ENCODE measurements at regions not wholly inside any gene's neighbourhood (a gene's known extent, or its start where the extent isn't known, plus 50 kb on each side); places are given as distances from the start of the nearest gene placed in this dataset.

DNA sequence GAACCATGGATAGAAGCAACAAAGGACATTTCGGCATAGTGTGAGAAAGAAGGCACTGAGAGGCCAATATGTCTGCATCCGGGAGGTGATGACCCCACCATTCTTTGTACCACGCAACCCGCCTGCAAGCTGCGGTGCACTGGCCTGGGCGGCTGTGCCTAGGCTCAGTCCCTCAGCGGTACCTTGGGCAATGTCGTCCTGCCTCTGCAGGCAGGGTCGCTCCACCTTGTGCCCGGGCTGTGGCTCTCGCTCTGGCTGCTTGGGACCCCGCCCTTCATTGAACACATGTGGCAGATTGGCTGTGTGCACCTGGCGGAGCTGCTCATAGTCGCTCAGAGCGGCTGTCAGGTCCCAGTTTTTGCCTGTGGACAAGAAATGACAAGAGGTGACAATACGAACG is 243.2 kb downstream of the KLF13 start (continued):
- no peak for TF ChIP-seq TAF1 (IDR thresholded peaks at IDR 0.05; ENCODE audit: borderline replicate concordance, low read depth, low read length)
- TF ChIP-seq SPI1 (IDR thresholded peaks at IDR 0.05; ENCODE audit: borderline replicate concordance, insufficient read depth, low read depth, low read length), result no peak
- TF ChIP-seq MYB (IDR thresholded peaks at IDR 0.05; ENCODE audit: borderline replicate concordance, low read depth, low read length), result no peak
- TF ChIP-seq MXI1 (IDR thresholded peaks at IDR 0.05; ENCODE audit: low read depth, low read length), result no peak
- no peak for TF ChIP-seq BACH1 (IDR thresholded peaks at IDR 0.05; ENCODE audit: borderline replicate concordance)

DNA sequence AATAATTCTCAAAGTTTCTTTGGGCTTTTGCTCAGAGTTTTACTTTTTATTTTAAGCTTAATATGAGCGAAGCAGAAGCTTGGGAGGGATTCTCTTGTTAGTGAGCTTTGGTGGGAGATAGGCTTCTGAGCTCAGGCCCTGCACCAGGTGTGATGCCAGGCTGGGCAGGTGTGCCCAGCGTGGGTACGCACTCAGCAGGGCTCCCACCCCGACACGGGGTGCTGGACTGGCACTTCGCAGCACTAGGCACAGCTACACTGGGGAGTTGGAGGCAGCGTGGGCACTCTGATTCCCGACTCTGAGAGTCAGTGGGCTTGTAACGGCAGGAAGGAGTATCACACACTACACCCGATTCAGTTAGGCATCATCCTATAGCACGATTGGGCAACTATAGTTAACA is 244.0 kb downstream of the KLF13 start:
- in situ Hi-C loops (cut with MboI) (no loop called here), intact Hi-C loops (cut with micrococcal nuclease; ENCODE audit: unreplicated experiment) (no loop called here)
- H3K9ac ChIP-seq (ENCODE audit: control insufficient read depth, insufficient read depth, low read length), result no peak overlapping the region
- no peak overlapping the region for H3K27ac ChIP-seq (ENCODE audit: control insufficient read depth, insufficient read depth)
- CTCF ChIA-PET, result no interaction called here
- no peak for ATAC-seq
- H3K4me3 ChIP-seq, result no peak overlapping the region
- H3K27me3 ChIP-seq (replicated peaks in 1 of 2; ENCODE audit: control insufficient read depth in 2 of 2, insufficient read depth in 2 of 2, low read length in 1 of 2), result no peaks in the 10 kb centered on the region
- H2AFZ ChIP-seq (ENCODE audit: control insufficient read depth, low read depth, low read length), result no peak overlapping the region
- 42% methylated on average over 11 of the region's 11 CpGs for WGBS (ENCODE audit: insufficient coverage, insufficient replicate concordance, low lambda C conversion rate, missing lambda C conversion rate)
- DNase-seq (ENCODE audit: low read depth, low spot score), result no peak
- SMC1A ChIA-PET (ENCODE audit: uncharacterized antibody, unreplicated experiment), result no interaction called here
- RAD21 ChIA-PET (ENCODE audit: unreplicated experiment), result no interaction called here
- H4K20me1 ChIP-seq (ENCODE audit: control insufficient read depth, insufficient read depth), result no peaks in the 10 kb centered on the region
- H3K4me2 ChIP-seq (ENCODE audit: control insufficient read depth, insufficient read depth), result no peak overlapping the region
- H3K9me3 ChIP-seq (replicated peaks; ENCODE audit: control insufficient read depth, insufficient read depth, low read length), result no peaks in the 10 kb centered on the region; the same call in 2 of the 3 replicates
- POLR2A ChIA-PET, result no interaction called here
- FAIRE-seq, result no peak
- H3K36me3 ChIP-seq (ENCODE audit: control insufficient read depth in 2 of 2, insufficient read depth in 2 of 2, low read length in 1 of 2), result no peaks in the 10 kb centered on the region
- H3K79me2 ChIP-seq (ENCODE audit: control insufficient read depth, insufficient read depth, low read length), result no peaks in the 10 kb centered on the region
- no TSS peak for BruUV-seq (replicated peaks)
- H3K4me1 ChIP-seq (ENCODE audit: control insufficient read depth, insufficient read depth, low read length), result no peaks in the 10 kb centered on the region
- TF ChIP-seq, protein P1, sequence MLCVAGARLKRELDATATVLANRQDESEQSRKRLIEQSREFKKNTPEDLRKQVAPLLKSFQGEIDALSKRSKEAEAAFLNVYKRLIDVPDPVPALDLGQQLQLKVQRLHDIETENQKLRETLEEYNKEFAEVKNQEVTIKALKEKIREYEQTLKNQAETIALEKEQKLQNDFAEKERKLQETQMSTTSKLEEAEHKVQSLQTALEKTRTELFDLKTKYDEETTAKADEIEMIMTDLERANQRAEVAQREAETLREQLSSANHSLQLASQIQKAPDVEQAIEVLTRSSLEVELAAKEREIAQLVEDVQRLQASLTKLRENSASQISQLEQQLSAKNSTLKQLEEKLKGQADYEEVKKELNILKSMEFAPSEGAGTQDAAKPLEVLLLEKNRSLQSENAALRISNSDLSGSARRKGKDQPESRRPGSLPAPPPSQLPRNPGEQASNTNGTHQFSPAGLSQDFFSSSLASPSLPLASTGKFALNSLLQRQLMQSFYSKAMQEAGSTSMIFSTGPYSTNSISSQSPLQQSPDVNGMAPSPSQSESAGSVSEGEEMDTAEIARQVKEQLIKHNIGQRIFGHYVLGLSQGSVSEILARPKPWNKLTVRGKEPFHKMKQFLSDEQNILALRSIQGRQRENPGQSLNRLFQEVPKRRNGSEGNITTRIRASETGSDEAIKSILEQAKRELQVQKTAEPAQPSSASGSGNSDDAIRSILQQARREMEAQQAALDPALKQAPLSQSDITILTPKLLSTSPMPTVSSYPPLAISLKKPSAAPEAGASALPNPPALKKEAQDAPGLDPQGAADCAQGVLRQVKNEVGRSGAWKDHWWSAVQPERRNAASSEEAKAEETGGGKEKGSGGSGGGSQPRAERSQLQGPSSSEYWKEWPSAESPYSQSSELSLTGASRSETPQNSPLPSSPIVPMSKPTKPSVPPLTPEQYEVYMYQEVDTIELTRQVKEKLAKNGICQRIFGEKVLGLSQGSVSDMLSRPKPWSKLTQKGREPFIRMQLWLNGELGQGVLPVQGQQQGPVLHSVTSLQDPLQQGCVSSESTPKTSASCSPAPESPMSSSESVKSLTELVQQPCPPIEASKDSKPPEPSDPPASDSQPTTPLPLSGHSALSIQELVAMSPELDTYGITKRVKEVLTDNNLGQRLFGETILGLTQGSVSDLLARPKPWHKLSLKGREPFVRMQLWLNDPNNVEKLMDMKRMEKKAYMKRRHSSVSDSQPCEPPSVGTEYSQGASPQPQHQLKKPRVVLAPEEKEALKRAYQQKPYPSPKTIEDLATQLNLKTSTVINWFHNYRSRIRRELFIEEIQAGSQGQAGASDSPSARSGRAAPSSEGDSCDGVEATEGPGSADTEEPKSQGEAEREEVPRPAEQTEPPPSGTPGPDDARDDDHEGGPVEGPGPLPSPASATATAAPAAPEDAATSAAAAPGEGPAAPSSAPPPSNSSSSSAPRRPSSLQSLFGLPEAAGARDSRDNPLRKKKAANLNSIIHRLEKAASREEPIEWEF (IDR thresholded peaks at IDR 0.05; ENCODE audit: insufficient replicate concordance, low read depth, low read length), result no peak
- TF ChIP-seq SREBF1 (IDR thresholded peaks at IDR 0.05; ENCODE audit: low read length) (no peak), STAT1 (conservative IDR thresholded peaks at IDR 0.05) (no peak), NR2F1 (conservative IDR thresholded peaks at IDR 0.05) (no peak), ASH2L (IDR thresholded peaks at IDR 0.05; ENCODE audit: borderline replicate concordance, low read depth) (no peak), RAD51 (IDR thresholded peaks at IDR 0.05) (no peak), MYB (IDR thresholded peaks at IDR 0.05; ENCODE audit: borderline replicate concordance, low read depth, low read length) (no peak), RB1 (IDR thresholded peaks at IDR 0.05; ENCODE audit: borderline replicate concordance) (no peak), NBN (IDR thresholded peaks at IDR 0.05) (no peak)
- TF ChIP-seq, protein P2, sequence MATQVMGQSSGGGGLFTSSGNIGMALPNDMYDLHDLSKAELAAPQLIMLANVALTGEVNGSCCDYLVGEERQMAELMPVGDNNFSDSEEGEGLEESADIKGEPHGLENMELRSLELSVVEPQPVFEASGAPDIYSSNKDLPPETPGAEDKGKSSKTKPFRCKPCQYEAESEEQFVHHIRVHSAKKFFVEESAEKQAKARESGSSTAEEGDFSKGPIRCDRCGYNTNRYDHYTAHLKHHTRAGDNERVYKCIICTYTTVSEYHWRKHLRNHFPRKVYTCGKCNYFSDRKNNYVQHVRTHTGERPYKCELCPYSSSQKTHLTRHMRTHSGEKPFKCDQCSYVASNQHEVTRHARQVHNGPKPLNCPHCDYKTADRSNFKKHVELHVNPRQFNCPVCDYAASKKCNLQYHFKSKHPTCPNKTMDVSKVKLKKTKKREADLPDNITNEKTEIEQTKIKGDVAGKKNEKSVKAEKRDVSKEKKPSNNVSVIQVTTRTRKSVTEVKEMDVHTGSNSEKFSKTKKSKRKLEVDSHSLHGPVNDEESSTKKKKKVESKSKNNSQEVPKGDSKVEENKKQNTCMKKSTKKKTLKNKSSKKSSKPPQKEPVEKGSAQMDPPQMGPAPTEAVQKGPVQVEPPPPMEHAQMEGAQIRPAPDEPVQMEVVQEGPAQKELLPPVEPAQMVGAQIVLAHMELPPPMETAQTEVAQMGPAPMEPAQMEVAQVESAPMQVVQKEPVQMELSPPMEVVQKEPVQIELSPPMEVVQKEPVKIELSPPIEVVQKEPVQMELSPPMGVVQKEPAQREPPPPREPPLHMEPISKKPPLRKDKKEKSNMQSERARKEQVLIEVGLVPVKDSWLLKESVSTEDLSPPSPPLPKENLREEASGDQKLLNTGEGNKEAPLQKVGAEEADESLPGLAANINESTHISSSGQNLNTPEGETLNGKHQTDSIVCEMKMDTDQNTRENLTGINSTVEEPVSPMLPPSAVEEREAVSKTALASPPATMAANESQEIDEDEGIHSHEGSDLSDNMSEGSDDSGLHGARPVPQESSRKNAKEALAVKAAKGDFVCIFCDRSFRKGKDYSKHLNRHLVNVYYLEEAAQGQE (IDR thresholded peaks at IDR 0.05; ENCODE audit: low read depth, low read length), result no peak
- TF ChIP-seq, protein P3, sequence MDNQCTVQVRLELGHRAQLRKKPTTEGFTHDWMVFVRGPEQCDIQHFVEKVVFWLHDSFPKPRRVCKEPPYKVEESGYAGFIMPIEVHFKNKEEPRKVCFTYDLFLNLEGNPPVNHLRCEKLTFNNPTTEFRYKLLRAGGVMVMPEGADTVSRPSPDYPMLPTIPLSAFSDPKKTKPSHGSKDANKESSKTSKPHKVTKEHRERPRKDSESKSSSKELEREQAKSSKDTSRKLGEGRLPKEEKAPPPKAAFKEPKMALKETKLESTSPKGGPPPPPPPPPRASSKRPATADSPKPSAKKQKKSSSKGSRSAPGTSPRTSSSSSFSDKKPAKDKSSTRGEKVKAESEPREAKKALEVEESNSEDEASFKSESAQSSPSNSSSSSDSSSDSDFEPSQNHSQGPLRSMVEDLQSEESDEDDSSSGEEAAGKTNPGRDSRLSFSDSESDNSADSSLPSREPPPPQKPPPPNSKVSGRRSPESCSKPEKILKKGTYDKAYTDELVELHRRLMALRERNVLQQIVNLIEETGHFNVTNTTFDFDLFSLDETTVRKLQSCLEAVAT (IDR thresholded peaks at IDR 0.05), result no peak

All from GM12878 (cell line).